MM.1S (cell line): ENCODE measurements at regions not wholly inside any gene's neighbourhood (a gene's known extent, or its start where the extent isn't known, plus 50 kb on each side); places are given as distances from the start of the nearest gene placed in this dataset.

Experiments used
- DNase-seq: peaks from one replicate; pipeline ENCODE4 v3.0.0-alpha.2; 2015
- H2AFZ ChIP-seq: fragments of 300-600 bp; sonication (generic); 2 replicates; pipeline ENCODE4 v1.6.0; 2016; ENCODE audit warnings: antibody characterized with exemption, low read length
- H3F3A ChIP-seq: fragments of 300-600 bp; sonication (generic); 2 replicates; pipeline ENCODE4 v1.6.1; 2016; ENCODE audit warnings: mild to moderate bottlenecking, antibody characterized with exemption, low read length, moderate library complexity, mixed read lengths; ENCODE audit not compliant: insufficient read depth
- H3K27ac ChIP-seq: fragments of 300-600 bp; sonication (generic); 2 replicates; pipeline ENCODE4 v1.5.1; 2016; ENCODE audit warnings: mild to moderate bottlenecking, low read length
- H3K27me3 ChIP-seq: fragments of 300-600 bp; sonication (generic); replicated peaks from 2 replicates; pipeline ENCODE4 v1.6.0; 2016; ENCODE audit warnings: low read length; ENCODE audit not compliant: insufficient read depth
- H3K36me3 ChIP-seq: fragments of 300-600 bp; sonication (generic); replicated peaks from 2 replicates; pipeline ENCODE4 v1.6.1; 2016; ENCODE audit warnings: mild to moderate bottlenecking, low read length, mixed read lengths; ENCODE audit not compliant: insufficient read depth
- H3K4me1 ChIP-seq: fragments of 300-600 bp; sonication (generic); 2 replicates; pipeline ENCODE4 v1.6.1; 2016; ENCODE audit warnings: low read length, mixed read lengths
- H3K4me2 ChIP-seq: fragments of 300-600 bp; sonication (generic); 2 replicates; pipeline ENCODE4 v1.6.0; 2016; ENCODE audit warnings: low read depth, low read length
- H3K4me3 ChIP-seq: fragments of 300-600 bp; sonication (generic); 2 replicates; pipeline ENCODE4 v1.5.1; 2016; ENCODE audit warnings: low read length, mixed read lengths
- H3K79me2 ChIP-seq: fragments of 300-600 bp; sonication (generic); 2 replicates; pipeline ENCODE4 v1.6.1; 2016; ENCODE audit warnings: mixed run types, low read length, mixed read lengths
- H3K9ac ChIP-seq: fragments of 300-600 bp; sonication (generic); 2 replicates; pipeline ENCODE4 v1.6.1; 2016; ENCODE audit warnings: low read length, mixed read lengths
- H3K9me2 ChIP-seq: fragments of 300-600 bp; sonication (generic); replicated peaks from 2 replicates; pipeline ENCODE4 v1.6.1; 2016; ENCODE audit warnings: mild to moderate bottlenecking, low read length, mixed read lengths; ENCODE audit not compliant: insufficient read depth
- H3K9me3 ChIP-seq: fragments of 300-600 bp; sonication (generic); replicated peaks from 2 replicates; pipeline ENCODE4 v1.6.1; 2016; ENCODE audit warnings: mild to moderate bottlenecking, low read length, mixed read lengths; ENCODE audit not compliant: insufficient read depth
- H4K20me1 ChIP-seq: fragments of 300-600 bp; sonication (generic); 2 replicates; pipeline ENCODE4 v1.6.1; 2016; ENCODE audit warnings: mild to moderate bottlenecking, low read length, moderate library complexity, mixed read lengths; ENCODE audit not compliant: insufficient read depth
- CTCF ChIP-seq: fragments of 300-600 bp; sonication (generic); IDR thresholded peaks from 2 replicates; pipeline ENCODE4 v1.5.1; 2016; ENCODE audit warnings: antibody characterized with exemption, low read length, mixed read lengths
- EZH2 ChIP-seq: fragments of 300-600 bp; sonication (generic); optimal IDR thresholded peaks from 2 replicates; pipeline ENCODE3; 2017; ENCODE audit warnings: low read depth, mild to moderate bottlenecking, antibody characterized with exemption, low read length, mixed read lengths
- EZH2phosphoT487 ChIP-seq: fragments of 300-600 bp; sonication (generic); IDR thresholded peaks from 2 replicates; pipeline ENCODE4 v1.6.1; 2018; ENCODE audit warnings: antibody characterized with exemption, low read length

DNA sequence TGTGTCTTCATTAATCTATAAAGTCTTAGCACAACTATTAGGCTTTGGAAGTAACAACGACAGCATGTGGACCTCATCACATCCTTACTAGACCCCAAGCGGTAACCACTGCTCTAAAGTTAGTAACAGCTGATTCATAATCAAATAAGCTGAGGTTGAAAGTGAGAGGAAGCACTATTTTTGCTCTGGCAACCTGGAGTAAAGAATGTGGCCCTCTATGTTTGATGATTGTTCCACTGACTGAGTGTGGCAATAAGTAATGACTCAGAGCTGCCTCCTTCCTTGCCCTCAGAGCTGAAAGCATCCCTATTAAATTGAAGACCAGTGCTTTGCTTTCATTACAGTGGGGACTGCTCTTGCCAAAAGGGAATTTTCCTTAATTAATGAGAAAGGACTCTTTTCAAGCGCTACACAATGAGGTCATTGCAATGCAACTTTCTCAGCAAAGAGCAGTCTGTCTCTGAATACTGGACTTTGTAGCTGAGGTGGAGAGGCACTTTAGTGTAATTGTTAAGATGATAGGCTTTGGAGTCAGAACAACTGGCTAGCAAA, 906.1 kb upstream of the RAG2 start:
- Histone ChIP-seq H3K4me1 (peaks cover 38% of the 10 kb centered on the region), H3K9me3 (no peaks in the 10 kb centered on the region), H3K36me3 (no peaks in the 10 kb centered on the region), H4K20me1 (no peaks in the 10 kb centered on the region), H2AFZ (0 out of 2 replicates have a peak overlapping the region, but pooled peaks have one; percentile 21), H3K9ac (peak overlapping the region; percentile 43; the same call in 1 of the 2 replicates), H3F3A (peaks cover 22% of the 10 kb centered on the region), H3K4me2 (peak overlapping the region; percentile 86), H3K9me2 (no peaks in the 10 kb centered on the region), H3K4me3 (peak overlapping the region; percentile 33), H3K27ac (peak overlapping the region; percentile 90), H3K79me2 (no peaks in the 10 kb centered on the region), H3K27me3 (no peaks in the 10 kb centered on the region)
- TF ChIP-seq CTCF (no peak), EZH2 (no peak)
- DNase-seq = peak; percentile 90

DNA sequence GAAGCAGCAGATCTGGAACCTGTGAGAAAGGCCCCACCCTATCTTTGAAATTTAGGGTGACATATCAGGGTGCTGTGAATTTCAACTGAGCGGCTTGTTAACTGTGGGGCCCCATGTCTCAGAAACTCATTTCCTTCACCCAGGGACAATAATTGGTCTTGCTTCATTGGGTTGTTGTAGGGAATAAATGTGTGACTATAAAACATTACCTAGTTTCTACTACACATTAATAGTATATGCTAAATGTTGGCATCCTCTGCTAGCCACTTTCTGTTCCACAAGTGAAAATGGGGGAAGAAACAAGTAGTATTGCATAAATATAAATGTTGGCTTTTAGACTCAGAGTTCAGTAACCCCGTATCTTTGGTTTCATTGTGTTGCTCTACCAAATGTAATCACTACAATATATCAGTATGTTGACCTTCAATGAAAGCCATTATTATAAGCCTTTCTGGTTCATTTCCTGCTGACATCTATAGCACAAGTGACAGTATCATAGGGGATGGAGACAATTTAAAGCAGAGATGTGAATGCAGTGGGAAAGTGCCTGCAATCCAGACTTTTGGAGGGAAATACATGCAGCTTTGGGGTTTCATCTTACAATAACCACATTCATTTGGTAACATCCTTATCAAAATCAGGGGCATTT, 905.5 kb upstream of the RAG2 start:
- Histone ChIP-seq H3K4me1 (peaks cover 38% of the 10 kb centered on the region), H3K27me3 (no peaks in the 10 kb centered on the region), H3K79me2 (no peaks in the 10 kb centered on the region), H3K4me3 (peak overlapping the region; percentile 33), H3K4me2 (peak overlapping the region; percentile 86), H3K27ac (peak overlapping the region; percentile 90), H3F3A (peaks cover 22% of the 10 kb centered on the region), H4K20me1 (no peaks in the 10 kb centered on the region), H2AFZ (0 out of 2 replicates have a peak overlapping the region, but pooled peaks have one; percentile 21), H3K9me2 (no peaks in the 10 kb centered on the region), H3K9ac (peak overlapping the region; percentile 34; the same call in 1 of the 2 replicates), H3K9me3 (no peaks in the 10 kb centered on the region), H3K36me3 (no peaks in the 10 kb centered on the region)
- DNase-seq = peak; percentile 42
- TF ChIP-seq EZH2phosphoT487 = no peak
- no peak for TF ChIP-seq CTCF
- no peak for TF ChIP-seq EZH2

GRCh38 chr11:37502202-37502601, 904.2 kb upstream of the RAG2 start:
- TF ChIP-seq EZH2phosphoT487 (no peak), EZH2 (no peak), CTCF (no peak)
- no peak overlapping the region for H2AFZ ChIP-seq
- no peaks in the 10 kb centered on the region for H3K9me2 ChIP-seq
- peaks cover 22% of the 10 kb centered on the region for H3F3A ChIP-seq
- H3K79me2 ChIP-seq = no peaks in the 10 kb centered on the region
- H3K27ac ChIP-seq = no peak overlapping the region
- H4K20me1 ChIP-seq = no peaks in the 10 kb centered on the region
- no peak overlapping the region for H3K9ac ChIP-seq
- no peak overlapping the region for H3K4me3 ChIP-seq
- H3K9me3 ChIP-seq = no peaks in the 10 kb centered on the region
- H3K4me1 ChIP-seq = peaks cover 38% of the 10 kb centered on the region
- peak overlapping the region; percentile 39 for H3K4me2 ChIP-seq
- DNase-seq = peak; percentile 59
- H3K36me3 ChIP-seq = no peaks in the 10 kb centered on the region
- H3K27me3 ChIP-seq = no peaks in the 10 kb centered on the region
